GM12891 (cell line): ENCODE measurements at regions not wholly inside any gene's neighbourhood (a gene's known extent, or its start where the extent isn't known, plus 50 kb on each side); places are given as distances from the start of the nearest gene placed in this dataset.

Source experiments
- DNase-seq: peaks from one replicate; pipeline ENCODE4 v3.0.0; 2011; ENCODE audit warnings: low spot score; ENCODE audit not compliant: insufficient read length
- FAIRE-seq: peaks from 2 replicates; lab custom pipeline; 2011; peaks lifted over from hg19 to GRCh38; lab: Jason Lieb, UNC
- PAX5 ChIP-seq: IDR thresholded peaks from 2 replicates; pipeline ENCODE4 v1.6.1; 2011; ENCODE audit warnings: low read length, moderate library complexity, mild to moderate bottlenecking; ENCODE audit not compliant: insufficient read depth, severe bottlenecking
- POLR2A ChIP-seq: IDR thresholded peaks from 2 replicates; pipeline ENCODE4 v1.6.1; 2011; ENCODE audit warnings: low read depth, low read length, control low read depth
- POLR2AphosphoS5 ChIP-seq: IDR thresholded peaks from 2 replicates; pipeline ENCODE4 v1.6.1; 2011; ENCODE audit warnings: low read depth, low read length, control low read depth
- POU2F2 ChIP-seq: IDR thresholded peaks from 2 replicates; pipeline ENCODE4 v1.6.1; 2011; ENCODE audit warnings: low read depth, mild to moderate bottlenecking, control low read depth, low read length, moderate library complexity
- SPI1 ChIP-seq: IDR thresholded peaks from 2 replicates; pipeline ENCODE4 v1.6.1; 2011; ENCODE audit warnings: low read depth, low read length, control low read depth
- TAF1 ChIP-seq: IDR thresholded peaks from 2 replicates; pipeline ENCODE4 v1.6.1; 2011; ENCODE audit warnings: low read depth, low read length, control low read depth

- FAIRE-seq (no peak), DNase-seq (no peak)
- TF ChIP-seq SPI1: no peak
- no peak for TF ChIP-seq POLR2A
- TF ChIP-seq POLR2AphosphoS5: no peak
Observed at GRCh38 chr6:92504509-92504908, 914.9 kb downstream of the EPHA7 start.

GRCh38 chr6:92497281-92497680 is 922.1 kb downstream of the EPHA7 start:
- no peak for FAIRE-seq
- TF ChIP-seq TAF1: no peak
- DNase-seq: no peak

- TF ChIP-seq PAX5 (no peak), POU2F2 (no peak)
- no peak for DNase-seq
- FAIRE-seq: no peak
Observed at GRCh38 chr6:92496527-92496926, 922.8 kb downstream of the EPHA7 start.

- DNase-seq (no peak), FAIRE-seq (no peak)
- TF ChIP-seq TAF1 (no peak), POLR2AphosphoS5 (no peak), SPI1 (no peak), POLR2A (no peak), PAX5 (no peak), POU2F2 (no peak)
Observed at GRCh38 chr6:92495242-92495641, 924.1 kb downstream of the EPHA7 start.

- no peak for DNase-seq
- TF ChIP-seq POLR2AphosphoS5 (no peak), POLR2A (no peak), TAF1 (no peak), POU2F2 (no peak), PAX5 (no peak), SPI1 (no peak)
- FAIRE-seq: no peak
Observed at GRCh38 chr6:92485487-92485886, 933.9 kb downstream of the EPHA7 start.

- TF ChIP-seq SPI1 (no peak), POLR2AphosphoS5 (no peak), POLR2A (no peak), POU2F2 (no peak), PAX5 (no peak), TAF1 (no peak)
- no peak for DNase-seq
- no peak for FAIRE-seq
Observed at GRCh38 chr6:92479831-92480230, 939.5 kb downstream of the EPHA7 start.

GRCh38 chr6:92473056-92473455 is 946.3 kb downstream of the EPHA7 start:
- TF ChIP-seq PAX5 (no peak), TAF1 (no peak), POLR2A (no peak), SPI1 (no peak), POU2F2 (no peak), POLR2AphosphoS5 (no peak)

GRCh38 chr6:92469186-92469828 is 950.1 kb downstream of the EPHA7 start:
- DNase-seq: no peak
- no peak for FAIRE-seq
- no peak for TF ChIP-seq POLR2AphosphoS5
- no peak for TF ChIP-seq TAF1
- no peak for TF ChIP-seq PAX5
- TF ChIP-seq POU2F2: no peak

More at GRCh38 chr6:92473056-92473455, 946.3 kb downstream of the EPHA7 start:
- FAIRE-seq (no peak), DNase-seq (no peak)

GRCh38 chr6:92468066-92468465 is 951.3 kb downstream of the EPHA7 start:
- TF ChIP-seq POLR2A (no peak), PAX5 (no peak), POLR2AphosphoS5 (no peak), POU2F2 (no peak), SPI1 (no peak), TAF1 (no peak)
- DNase-seq: no peak
- FAIRE-seq: no peak

- FAIRE-seq: no peak
Observed at GRCh38 chr6:92460133-92460532, 959.2 kb downstream of the EPHA7 start.

GRCh38 chr6:92459606-92460005 is 959.8 kb downstream of the EPHA7 start:
- DNase-seq (no peak), FAIRE-seq (no peak)
- TF ChIP-seq TAF1: no peak

More at GRCh38 chr6:92460133-92460532, 959.2 kb downstream of the EPHA7 start:
- no peak for DNase-seq
- no peak for TF ChIP-seq PAX5
- no peak for TF ChIP-seq TAF1
- TF ChIP-seq POLR2A: no peak
- TF ChIP-seq POLR2AphosphoS5: no peak
- no peak for TF ChIP-seq POU2F2
- TF ChIP-seq SPI1: no peak

GRCh38 chr6:92446052-92446451 is 973.3 kb downstream of the EPHA7 start:
- DNase-seq (no peak), FAIRE-seq (no peak)
- no peak for TF ChIP-seq PAX5
- TF ChIP-seq TAF1: no peak
- no peak for TF ChIP-seq POLR2AphosphoS5
- no peak for TF ChIP-seq SPI1
- no peak for TF ChIP-seq POU2F2
- TF ChIP-seq POLR2A: no peak

- no peak for TF ChIP-seq PAX5
- TF ChIP-seq TAF1: no peak
- TF ChIP-seq POLR2A: no peak
- TF ChIP-seq POU2F2: no peak
- TF ChIP-seq POLR2AphosphoS5: no peak
- no peak for TF ChIP-seq SPI1
- FAIRE-seq: no peak
- DNase-seq: no peak
Observed at GRCh38 chr6:92433911-92434310, 985.4 kb downstream of the EPHA7 start.
